K562 (cell line): ENCODE measurements at regions not wholly inside any gene's neighbourhood (a gene's known extent, or its start where the extent isn't known, plus 50 kb on each side); places are given as distances from the start of the nearest gene placed in this dataset.

Experiments used
- ATAC-seq: fragments of 200-7000 bp; cut with Tn5 transposase; 3 replicates; pipeline ENCODE4 v1.9.1; 2020; ENCODE audit warnings: moderate library complexity
- BruUV-seq: library from RNA; stranded (reverse); fragments of 400-500 nt; replicated peaks from 2 replicates; lab custom pipeline; 2021; lab: Mats Ljungman, UMichigan
- CTCF ChIA-PET: fragments of 300-600 bp; formaldehyde crosslinking; extraction: SDS; loops from one replicate; lab custom pipeline; 2021; ENCODE audit warnings: low intra/inter-chr PET ratio; lab: Yijun Ruan, JAX
- POLR2A ChIA-PET: fragments of 300-600, 350-650 bp; sonication (Branson Sonifier 250); formaldehyde crosslinking; extraction: SDS; loops from one replicate; lab custom pipeline; 2021; ENCODE audit warnings: antibody characterized with exemption, inconsistent platforms; lab: Yijun Ruan, JAX
- DNase-seq, 4 experiments: peaks; one replicate each; pipeline versions ENCODE4 v3.0.0 to v3.0.0-alpha.2; 2011 to 2018; ENCODE audit warnings: low spot score in 3 of 4, mixed read lengths in 3 of 4; ENCODE audit errors: extremely low read depth in 1 of 4
- FAIRE-seq: peaks from 2 replicates; lab custom pipeline; 2011; peaks lifted over from hg19 to GRCh38; lab: Jason Lieb, UNC
- H2AFZ ChIP-seq: 2 replicates; pipeline ENCODE4 v1.6.0; 2011; ENCODE audit warnings: low read depth, low read length, control low read depth, inconsistent platforms
- H3K27ac ChIP-seq: fragments of 200-600 bp; 3 replicates; pipeline ENCODE4 v1.8.0; 2011; ENCODE audit warnings: low read depth, mild to moderate bottlenecking, control low read depth, inconsistent platforms, low read length, moderate library complexity, mixed read lengths; ENCODE audit errors: extremely low read depth
- H3K27me3 ChIP-seq, 2 experiments: fragments of 300-600 bp in 1 of 2; 2 replicates in 1 of 2; 3 replicates in 1 of 2; pipeline versions ENCODE4 v1.6.0 to v1.8.0; 2011; ENCODE audit warnings: inconsistent platforms in 2 of 2, low read length in 2 of 2, mild to moderate bottlenecking in 1 of 2, mixed read lengths in 1 of 2, moderate library complexity in 1 of 2; ENCODE audit not compliant: control insufficient read depth in 2 of 2, insufficient read depth in 2 of 2
- H3K36me3 ChIP-seq: fragments of 300-600 bp; 3 replicates; pipeline ENCODE4 v1.8.0; 2011; ENCODE audit warnings: mild to moderate bottlenecking, low read length, inconsistent platforms; ENCODE audit not compliant: control insufficient read depth, insufficient read depth
- H3K4me1 ChIP-seq, 2 experiments: fragments of 200-600 bp in 1 of 2; replicated peaks in 1 of 2; 2 replicates in 1 of 2; 3 replicates in 1 of 2; pipeline versions ENCODE4 v1.5.1 to v1.8.0; 2011; ENCODE audit warnings: inconsistent platforms in 2 of 2, low read length in 2 of 2, mild to moderate bottlenecking in 1 of 2, mixed read lengths in 1 of 2, moderate library complexity in 1 of 2; ENCODE audit not compliant: control insufficient read depth in 2 of 2, insufficient read depth in 2 of 2
- H3K4me2 ChIP-seq: 2 replicates; pipeline ENCODE4 v1.6.1; 2011; ENCODE audit warnings: low read length, control low read depth, inconsistent platforms, mixed read lengths; ENCODE audit not compliant: insufficient read depth
- H3K4me3 ChIP-seq: fragments of 200-600 bp; sonication (generic), shearing (Covaris generic); 2 replicates; pipeline ENCODE4 v1.5.1; 2016; ENCODE audit warnings: control low read depth, inconsistent platforms
- H3K79me2 ChIP-seq: fragments of 200-600 bp; 3 replicates; pipeline ENCODE4 v1.8.0; 2011; ENCODE audit warnings: low read length, inconsistent platforms; ENCODE audit not compliant: control insufficient read depth, insufficient read depth
- H3K9ac ChIP-seq, 2 experiments: 2 replicates each; pipeline versions ENCODE4 v1.6.0 to v1.6.1; 2011; ENCODE audit warnings: low read depth in 2 of 2, low read length in 2 of 2, control low read depth in 1 of 2, inconsistent platforms in 1 of 2, mild to moderate bottlenecking in 1 of 2, mixed read lengths in 1 of 2; ENCODE audit not compliant: insufficient read depth in 1 of 2
- H3K9me1 ChIP-seq: one replicate; pipeline ENCODE4 v1.6.0; 2011; ENCODE audit warnings: inconsistent platforms, mild to moderate bottlenecking, low read length, moderate library complexity; ENCODE audit not compliant: control insufficient read depth, insufficient read depth
- H3K9me3 ChIP-seq: replicated peaks from 2 replicates; pipeline ENCODE4 v1.5.1; 2011; ENCODE audit warnings: low read depth, low read length, inconsistent platforms; ENCODE audit not compliant: control insufficient read depth, insufficient read depth
- H4K20me1 ChIP-seq: replicated peaks from 2 replicates; pipeline ENCODE4 v1.6.1; 2011; ENCODE audit warnings: low read length, inconsistent platforms, mixed read lengths; ENCODE audit not compliant: control insufficient read depth, insufficient read depth
- CC2D1A ChIP-seq: fragments of 450-650 bp; IDR thresholded peaks from 2 replicates; pipeline ENCODE4 v1.6.1; 2017; ENCODE audit warnings: mild to moderate bottlenecking
- CTCF ChIP-seq, 3 experiments: IDR thresholded peaks in 2 of 3; conservative IDR thresholded peaks in 1 of 3; 2 replicates each; pipeline ENCODE4 v1.5.1; 2011 to 2012; ENCODE audit warnings: low read length in 3 of 3, mild to moderate bottlenecking in 3 of 3, control low read depth in 2 of 3, improper control_type of control experiment in 1 of 3, inconsistent platforms in 1 of 3, low read depth in 1 of 3, mixed read lengths in 1 of 3, moderate library complexity in 1 of 3; ENCODE audit not compliant: insufficient read depth in 2 of 3
- ELK1 ChIP-seq: sonication (generic); formaldehyde crosslinking; IDR thresholded peaks from 2 replicates; pipeline ENCODE4 v1.8.1; 2022; ENCODE audit warnings: missing genetic modification reagents
- FOSL1 ChIP-seq: fragments of 200-800 bp; sonication (Bioruptor generic); conservative IDR thresholded peaks from 2 replicates; pipeline ENCODE4 v1.6.1; 2016; ENCODE audit warnings: missing genetic modification characterization, missing compliant biosample characterization
- HEY1 ChIP-seq: fragments of 250-450 bp; sonication (Bioruptor Pico); IDR thresholded peaks from 2 replicates; pipeline ENCODE4 v1.5.0; 2020; ENCODE audit warnings: mild to moderate bottlenecking, moderate library complexity, borderline replicate concordance
- KAT8 ChIP-seq: fragments of 450-650 bp; IDR thresholded peaks from 2 replicates; pipeline ENCODE4 v1.6.1; 2016; ENCODE audit warnings: low read depth, mild to moderate bottlenecking
- POLR2AphosphoS5 ChIP-seq: IDR thresholded peaks from 2 replicates; pipeline ENCODE4 v1.6.1; 2011; ENCODE audit warnings: mild to moderate bottlenecking, low read depth, low read length, moderate library complexity; ENCODE audit not compliant: control insufficient read depth, insufficient read depth
- PTRF ChIP-seq: fragments of 450-650 bp; IDR thresholded peaks from 2 replicates; pipeline ENCODE4 v1.6.1; 2016; ENCODE audit warnings: mild to moderate bottlenecking, missing genetic modification characterization, missing compliant biosample characterization
- TFAM ChIP-seq: fragments of 250-450 bp; sonication (Bioruptor Pico); conservative IDR thresholded peaks from 2 replicates; pipeline ENCODE4 v1.5.0; 2021; ENCODE audit warnings: mild to moderate bottlenecking, moderate library complexity
- ZNF518B ChIP-seq: fragments of 250-450 bp; sonication (Bioruptor Pico); IDR thresholded peaks from 2 replicates; pipeline ENCODE4 v1.5.0; 2021; ENCODE audit warnings: mild to moderate bottlenecking, moderate library complexity
- WGBS: fragments of 100-300 bp; shearing (Covaris generic); methylation state at CpG from one replicate; pipeline ENCODE4 v1.1.6; 2016; ENCODE audit warnings: low coverage, mixed read lengths; ENCODE audit not compliant: insufficient coverage; ENCODE audit errors: missing lambda C conversion rate; 5-methylcytosine and 5-hydroxymethylcytosine counted together
- in situ Hi-C: fragments of 300-500 bp; cut with MboI; formaldehyde crosslinking; loops from 4 replicates; pipeline ENCODE4 v1.15.0; 2018; ENCODE audit warnings: inconsistent platforms, mixed read lengths
- intact Hi-C: fragments of 100-400 bp; cut with micrococcal nuclease; formaldehyde crosslinking; loops from 2 replicates; pipeline ENCODE4 v1.14.2; 2022
- TF ChIP-seq, protein P1 (sequence below): fragments of 450-650 bp; formaldehyde crosslinking; IDR thresholded peaks from 2 replicates; pipeline ENCODE4 v1.4.0; 2020; ENCODE audit warnings: mild to moderate bottlenecking, moderate library complexity

DNA sequence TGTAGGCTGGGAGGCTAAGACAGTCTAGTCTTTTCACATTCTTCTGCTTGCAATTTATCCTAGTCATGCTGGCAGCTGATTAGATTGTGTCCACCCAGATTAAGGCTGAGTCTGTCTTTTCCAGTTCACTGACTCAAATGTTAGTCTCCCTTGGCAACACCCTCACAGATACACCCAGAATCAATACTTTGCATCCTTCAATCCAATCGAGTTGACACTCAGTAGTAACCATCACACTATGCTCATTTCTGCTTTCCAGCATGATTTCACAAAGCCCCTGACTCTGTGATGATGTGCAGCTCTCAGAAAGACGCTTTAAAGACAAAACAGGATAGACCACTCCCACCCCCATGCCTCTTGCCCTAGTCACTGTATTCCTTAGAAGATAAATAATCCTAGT is 693.0 kb downstream of the HTR1B start:
- no peak overlapping the region for H3K4me3 ChIP-seq
- CTCF ChIA-PET, result no interaction called here
- intact Hi-C loops, result no loop called here
- no peaks in the 10 kb centered on the region for H3K4me1 ChIP-seq
- no peak overlapping the region for H3K27ac ChIP-seq
- no peak for FAIRE-seq
- no peaks in the 10 kb centered on the region for H3K27me3 ChIP-seq
- no TSS peak for BruUV-seq
- no peaks in the 10 kb centered on the region for H3K36me3 ChIP-seq
- H4K20me1 ChIP-seq, result no peaks in the 10 kb centered on the region
- no peak overlapping the region for H3K4me2 ChIP-seq
- WGBS, result 0% methylated on average over 2 of the region's 2 CpGs
- POLR2A ChIA-PET, result no interaction called here
- no peak for DNase-seq
- no peaks in the 10 kb centered on the region for H3K9me1 ChIP-seq
- in situ Hi-C loops, result no loop called here
- H3K9me3 ChIP-seq, result no peaks in the 10 kb centered on the region
- no peak for ATAC-seq
- no peak overlapping the region for H3K9ac ChIP-seq
- H2AFZ ChIP-seq, result no peak overlapping the region
- no peaks in the 10 kb centered on the region for H3K79me2 ChIP-seq
- TF ChIP-seq, protein P1, sequence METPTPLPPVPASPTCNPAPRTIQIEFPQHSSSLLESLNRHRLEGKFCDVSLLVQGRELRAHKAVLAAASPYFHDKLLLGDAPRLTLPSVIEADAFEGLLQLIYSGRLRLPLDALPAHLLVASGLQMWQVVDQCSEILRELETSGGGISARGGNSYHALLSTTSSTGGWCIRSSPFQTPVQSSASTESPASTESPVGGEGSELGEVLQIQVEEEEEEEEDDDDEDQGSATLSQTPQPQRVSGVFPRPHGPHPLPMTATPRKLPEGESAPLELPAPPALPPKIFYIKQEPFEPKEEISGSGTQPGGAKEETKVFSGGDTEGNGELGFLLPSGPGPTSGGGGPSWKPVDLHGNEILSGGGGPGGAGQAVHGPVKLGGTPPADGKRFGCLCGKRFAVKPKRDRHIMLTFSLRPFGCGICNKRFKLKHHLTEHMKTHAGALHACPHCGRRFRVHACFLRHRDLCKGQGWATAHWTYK (CRISPR knock-in tag), result no peak
- TF ChIP-seq ELK1 (CRISPR knock-in tag) (no peak), HEY1 (CRISPR knock-in tag) (no peak), CC2D1A (no peak), POLR2AphosphoS5 (no peak), CTCF (IDR thresholded peaks at IDR 0.05 in 2 of 3, conservative IDR thresholded peaks at IDR 0.05 in 1 of 3; ENCODE audit: insufficient read depth in 2 of 3, low read depth in 1 of 3, low read length in 3 of 3) (no peak), ZNF518B (CRISPR knock-in tag) (no peak), TFAM (CRISPR knock-in tag) (no peak), KAT8 (no peak), PTRF (no peak), FOSL1 (no peak)
